A673 (cell line): ENCODE measurements at regions not wholly inside any gene's neighbourhood (a gene's known extent, or its start where the extent isn't known, plus 50 kb on each side); places are given as distances from the start of the nearest gene placed in this dataset.

Experiments
- EZH2 ChIP-seq: fragments of 200-600 bp; sonication (generic); IDR thresholded peaks from 2 replicates; pipeline ENCODE4 v1.6.1; 2017; ENCODE audit warnings: borderline replicate concordance, low read depth, mild to moderate bottlenecking, mixed read lengths, antibody characterized with exemption, low read length; ENCODE audit not compliant: poor library complexity, severe bottlenecking
- TF ChIP-seq, protein P1 (sequence below): fragments of 300-800, 200-600 bp; sonication (generic); conservative IDR thresholded peaks from 2 replicates; pipeline ENCODE4 v1.5.1; 2017; ENCODE audit warnings: low read depth, mild to moderate bottlenecking, antibody characterized with exemption, low read length, moderate library complexity, mixed read lengths

DNA sequence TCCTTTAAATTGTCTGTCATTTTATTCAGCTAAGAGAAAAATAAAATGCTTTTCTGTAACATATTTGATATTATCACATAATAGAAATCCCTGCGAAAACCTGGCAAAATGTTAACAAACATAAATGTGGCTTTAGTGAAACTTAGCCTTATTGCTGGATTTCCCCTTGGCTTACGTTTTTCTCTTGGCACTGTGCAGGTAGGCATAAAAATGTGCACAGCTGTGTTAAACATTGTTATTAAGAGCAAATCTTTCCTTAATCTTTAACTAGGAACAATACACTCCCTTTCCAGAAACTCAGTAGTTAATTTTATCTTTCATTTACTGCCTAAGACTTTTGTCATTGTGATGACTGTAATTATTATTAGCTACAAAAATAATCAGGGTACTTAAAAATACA, 202.4 kb upstream of the GNPDA2 start:
- TF ChIP-seq, protein P1, sequence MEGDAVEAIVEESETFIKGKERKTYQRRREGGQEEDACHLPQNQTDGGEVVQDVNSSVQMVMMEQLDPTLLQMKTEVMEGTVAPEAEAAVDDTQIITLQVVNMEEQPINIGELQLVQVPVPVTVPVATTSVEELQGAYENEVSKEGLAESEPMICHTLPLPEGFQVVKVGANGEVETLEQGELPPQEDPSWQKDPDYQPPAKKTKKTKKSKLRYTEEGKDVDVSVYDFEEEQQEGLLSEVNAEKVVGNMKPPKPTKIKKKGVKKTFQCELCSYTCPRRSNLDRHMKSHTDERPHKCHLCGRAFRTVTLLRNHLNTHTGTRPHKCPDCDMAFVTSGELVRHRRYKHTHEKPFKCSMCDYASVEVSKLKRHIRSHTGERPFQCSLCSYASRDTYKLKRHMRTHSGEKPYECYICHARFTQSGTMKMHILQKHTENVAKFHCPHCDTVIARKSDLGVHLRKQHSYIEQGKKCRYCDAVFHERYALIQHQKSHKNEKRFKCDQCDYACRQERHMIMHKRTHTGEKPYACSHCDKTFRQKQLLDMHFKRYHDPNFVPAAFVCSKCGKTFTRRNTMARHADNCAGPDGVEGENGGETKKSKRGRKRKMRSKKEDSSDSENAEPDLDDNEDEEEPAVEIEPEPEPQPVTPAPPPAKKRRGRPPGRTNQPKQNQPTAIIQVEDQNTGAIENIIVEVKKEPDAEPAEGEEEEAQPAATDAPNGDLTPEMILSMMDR, result no peak
- TF ChIP-seq EZH2, result no peak
